ENCODE measurements at regions not wholly inside any gene's neighbourhood (a gene's known extent, or its start where the extent isn't known, plus 50 kb on each side); places are given as distances from the start of the nearest gene placed in this dataset.

- no peak for TF ChIP-seq CHD7 (IDR thresholded peaks at IDR 0.05; ENCODE audit: low read depth, low read length)
- TF ChIP-seq ZNF644 (tag; IDR thresholded peaks at IDR 0.05; ENCODE audit: low read depth), result no peak
- no peak for TF ChIP-seq PRPF4 (IDR thresholded peaks at IDR 0.05; ENCODE audit: insufficient read depth, low read depth, low read length, poor library complexity, severe bottlenecking)
- TF ChIP-seq RNF2 (IDR thresholded peaks at IDR 0.05), result no peak
- TF ChIP-seq SRSF9 (IDR thresholded peaks at IDR 0.05; ENCODE audit: borderline replicate concordance, low read depth, low read length), result no peak
- TF ChIP-seq CREB3L1 (IDR thresholded peaks at IDR 0.05; ENCODE audit: borderline replicate concordance, low read depth), result no peak
- TF ChIP-seq ARID4B (CRISPR knock-in tag; IDR thresholded peaks at IDR 0.05), result no peak
- TF ChIP-seq FUS (optimal IDR thresholded peaks at IDR 0.05; ENCODE audit: low read depth, low read length), result no peak
These were observed 170.6 kb upstream of the GLI2 start (continued) for GRCh38 chr2:120565095-120565460.
